ENCODE measurements at regions not wholly inside any gene's neighbourhood (a gene's known extent, or its start where the extent isn't known, plus 50 kb on each side); places are given as distances from the start of the nearest gene placed in this dataset.

DNA sequence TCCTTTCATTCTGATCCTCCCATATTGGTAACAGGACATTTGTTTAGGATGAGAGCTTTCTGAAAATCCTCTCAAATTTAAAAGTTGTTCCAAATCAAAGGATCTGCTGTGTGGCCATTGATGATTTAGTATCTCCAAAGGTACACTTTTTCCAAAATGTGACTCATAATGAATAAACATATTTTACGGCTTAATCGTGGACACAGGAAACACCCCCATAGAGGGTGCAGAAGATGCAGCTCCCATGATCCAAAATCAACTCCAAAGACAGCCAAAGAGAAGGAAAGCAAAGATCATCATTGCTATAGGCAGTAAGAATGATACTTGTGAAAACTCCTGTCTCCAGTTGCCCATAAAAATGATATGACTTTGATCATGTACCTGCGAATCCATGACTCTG lies 239.7 kb downstream of the PIK3R1 start:
- DNase-seq = no peak

- no peak for DNase-seq
These were observed 241.2 kb downstream of the PIK3R1 start for GRCh38 chr5:68456756-68457217.

DNA sequence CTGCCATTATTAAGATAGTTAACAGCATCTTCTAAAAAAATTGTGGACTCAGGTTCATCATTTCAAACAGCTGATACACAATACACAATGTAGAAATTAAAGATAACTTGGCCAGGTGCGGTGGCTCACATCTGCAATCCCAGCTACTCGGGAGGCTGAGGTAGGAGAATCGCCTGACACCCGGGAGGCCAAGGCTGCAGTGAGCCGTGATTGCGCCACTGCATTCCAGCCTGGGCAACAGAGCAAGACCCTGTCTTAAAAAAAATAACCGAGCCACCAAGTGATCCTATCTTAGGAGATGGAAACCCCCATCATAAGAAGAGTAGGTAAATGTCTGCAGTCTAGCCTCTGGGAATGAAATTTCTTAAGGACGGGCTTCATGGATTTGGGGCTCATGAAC lies 241.7 kb downstream of the PIK3R1 start:
- no peak for DNase-seq

DNA sequence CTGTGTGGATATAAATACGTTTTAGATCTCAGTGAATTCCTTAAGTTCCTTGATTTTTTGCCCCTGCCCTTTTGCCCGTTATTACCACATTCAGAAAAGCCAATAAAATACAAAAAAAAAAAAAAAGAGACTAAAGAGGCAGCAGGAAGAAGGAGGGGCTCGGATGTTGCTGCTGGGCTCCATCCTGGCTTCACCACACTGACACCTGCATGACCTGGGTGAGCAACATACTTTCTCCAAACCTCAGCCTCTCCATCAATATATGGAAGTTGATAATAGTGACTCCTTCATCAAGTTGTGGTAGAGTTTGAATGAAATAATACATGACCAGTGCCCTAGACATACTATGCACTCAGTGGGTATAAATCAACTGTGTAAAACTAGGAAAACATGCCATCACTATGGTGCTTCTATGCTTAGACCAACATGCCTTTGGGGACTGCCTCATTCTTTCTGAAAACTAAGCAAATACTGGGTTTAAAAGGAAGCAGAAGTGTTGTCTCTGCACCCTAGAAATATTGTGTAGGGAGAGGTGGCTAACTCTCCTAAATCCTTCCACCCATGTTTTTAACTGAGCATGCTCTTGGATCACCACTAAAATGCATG lies 243.0 kb downstream of the PIK3R1 start:
- peak in 2 of 6 experiments; percentile 8 to 22 for DNase-seq

DNA sequence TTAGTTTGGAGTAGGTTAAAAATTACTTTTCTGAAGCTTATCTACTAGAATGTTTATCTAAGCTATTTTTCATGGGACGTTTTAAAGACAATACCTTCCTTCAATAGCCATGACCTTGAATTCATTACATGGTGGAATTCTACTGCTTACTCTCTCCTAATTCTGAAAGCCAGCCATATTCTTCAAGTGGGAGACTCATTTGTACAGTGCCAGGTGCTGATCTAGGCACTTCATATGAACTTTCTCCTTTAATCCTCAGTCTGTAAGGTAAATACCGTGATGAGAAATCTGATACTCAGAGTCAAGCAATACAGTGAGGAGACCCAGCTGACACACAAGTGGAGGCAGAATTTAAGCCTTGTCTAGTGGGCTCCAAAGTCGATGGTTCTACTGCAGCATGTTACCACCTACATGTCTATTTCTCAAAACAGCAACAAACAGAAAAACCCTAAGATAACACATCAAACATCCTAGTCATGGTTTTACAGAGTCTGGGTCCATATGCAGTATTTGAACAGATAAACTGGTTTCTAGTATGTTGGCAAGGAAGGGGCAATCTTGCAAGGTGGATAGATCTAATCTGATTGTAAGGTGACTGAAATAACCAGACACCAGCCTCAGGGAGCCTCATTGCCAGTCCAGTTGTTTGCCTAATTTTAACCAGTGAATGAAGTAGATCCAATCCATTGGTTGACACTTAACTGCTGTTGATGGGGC lies 243.7 kb downstream of the PIK3R1 start:
- no peak for DNase-seq

GRCh38 chr5:68459810-68460139 lies 244.2 kb downstream of the PIK3R1 start:
- DNase-seq = no peak

- peak in 3 of 6 experiments; percentile 16 to 53 (median 41) for DNase-seq
These were observed 244.7 kb downstream of the PIK3R1 start for GRCh38 chr5:68460147-68460798.

DNA sequence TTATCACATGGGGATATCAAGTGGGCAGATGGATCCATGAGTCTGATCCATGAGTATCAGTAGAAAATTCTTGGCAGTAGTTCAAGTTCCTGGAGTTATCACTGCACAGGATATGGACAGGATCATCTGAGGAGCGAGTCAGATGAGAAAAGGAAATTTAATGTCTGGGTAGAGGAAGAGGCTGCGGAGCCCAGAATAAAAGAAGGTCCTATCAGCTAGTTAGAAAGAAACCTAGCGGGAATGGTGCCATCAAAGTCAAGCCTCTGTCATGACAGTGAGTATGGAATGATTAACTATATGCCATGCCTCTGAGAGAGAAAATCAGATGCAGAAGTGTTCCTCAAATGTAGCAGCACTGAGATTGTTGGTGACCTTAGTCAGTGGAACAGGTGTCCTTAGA lies 248.1 kb downstream of the PIK3R1 start:
- no peak for DNase-seq

DNA sequence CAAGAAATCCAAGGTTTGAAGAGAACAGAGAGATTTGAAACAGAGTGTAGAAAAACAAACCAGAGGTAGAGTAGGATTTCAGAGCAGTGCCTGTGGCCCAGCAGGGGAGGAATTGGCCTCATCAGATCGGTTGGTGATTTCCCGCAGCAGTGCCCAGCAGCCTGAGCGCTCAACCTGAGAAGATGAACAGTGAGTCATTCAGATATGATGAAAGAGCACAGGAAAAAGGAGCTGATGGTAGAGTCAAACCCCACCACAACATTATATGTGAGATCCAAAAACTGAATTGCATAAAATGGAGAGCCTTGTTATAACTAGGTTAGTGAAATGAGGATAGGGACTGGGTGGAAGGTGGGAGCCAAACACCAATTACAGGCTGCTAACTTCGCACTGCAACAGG lies 248.9 kb downstream of the PIK3R1 start:
- DNase-seq = no peak

GRCh38 chr5:68465133-68465532 lies 249.6 kb downstream of the PIK3R1 start:
- DNase-seq = no peak

DNA sequence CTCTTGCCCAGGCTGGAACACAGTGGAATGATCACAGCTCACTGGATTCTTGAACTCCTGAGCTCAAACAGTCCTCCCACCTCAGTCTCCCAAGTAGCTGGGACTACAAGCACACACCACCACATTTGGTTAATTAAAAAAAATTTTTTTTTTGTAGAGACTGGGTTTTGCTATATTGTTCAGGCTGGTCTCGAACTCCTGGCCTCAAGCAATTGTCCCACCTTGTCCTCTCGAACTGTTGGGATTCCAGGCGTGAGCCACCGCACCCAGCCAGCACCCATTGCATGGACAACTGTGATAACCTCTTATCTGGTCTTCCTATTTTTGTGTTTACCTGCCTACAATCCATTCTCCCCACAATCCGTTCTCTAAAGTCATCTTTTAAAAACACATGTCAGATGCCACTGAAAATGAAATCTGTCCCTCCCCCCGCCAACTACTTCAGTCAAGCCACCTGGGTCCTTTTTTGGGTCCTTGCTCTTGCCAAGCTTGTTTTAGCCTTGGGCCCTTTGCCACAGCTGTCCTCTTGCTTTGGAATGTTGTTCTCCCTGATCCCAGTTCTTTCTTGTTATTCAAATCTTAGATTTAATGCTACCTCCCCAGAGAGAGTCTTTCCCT lies 250.5 kb downstream of the PIK3R1 start:
- no peak for DNase-seq

DNA sequence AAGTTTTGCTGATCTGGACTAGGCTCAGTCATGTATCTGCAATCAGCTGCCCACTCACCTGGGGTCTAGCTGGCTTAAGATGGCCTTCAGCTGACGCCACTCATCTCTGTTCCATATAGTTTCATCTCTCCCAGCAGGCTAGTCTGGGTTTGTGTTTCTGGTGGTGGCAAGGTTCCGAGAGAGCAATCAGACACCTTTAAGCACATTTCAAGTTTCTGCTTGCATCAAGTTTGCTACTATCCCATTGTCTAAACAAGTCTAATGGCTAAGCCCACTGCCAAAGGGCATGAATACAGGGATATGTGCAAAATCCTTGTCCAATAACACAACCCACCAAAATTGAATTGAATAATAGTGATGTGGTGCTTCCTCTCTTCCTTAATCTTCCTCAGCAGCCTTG lies 251.7 kb downstream of the PIK3R1 start:
- DNase-seq = no peak

GRCh38 chr5:68467794-68468193 lies 252.2 kb downstream of the PIK3R1 start:
- DNase-seq = no peak

DNA sequence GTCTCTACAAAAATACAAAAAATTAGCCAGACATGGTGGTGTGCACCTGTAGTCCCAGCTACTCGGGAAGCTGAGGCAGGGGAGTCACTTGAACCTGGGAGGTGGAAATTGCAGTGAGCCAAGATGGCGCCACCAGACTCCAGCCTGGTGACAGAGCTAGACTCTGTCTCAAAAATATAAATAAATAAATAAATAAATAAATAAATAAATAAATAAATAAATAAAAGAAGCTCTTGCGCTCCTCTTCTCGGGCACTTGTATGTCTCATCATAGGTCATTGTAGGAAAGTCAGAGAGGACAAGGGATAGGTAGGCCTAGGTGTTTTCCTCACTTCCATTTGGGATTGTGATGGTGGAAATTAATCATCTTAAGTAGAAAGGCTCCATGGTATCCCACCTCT lies 252.8 kb downstream of the PIK3R1 start:
- DNase-seq = no peak

GRCh38 chr5:68475476-68475983 lies 260.0 kb downstream of the PIK3R1 start:
- DNase-seq = no peak

GRCh38 chr5:68476854-68477253 lies 261.3 kb downstream of the PIK3R1 start:
- DNase-seq = no peak

DNA sequence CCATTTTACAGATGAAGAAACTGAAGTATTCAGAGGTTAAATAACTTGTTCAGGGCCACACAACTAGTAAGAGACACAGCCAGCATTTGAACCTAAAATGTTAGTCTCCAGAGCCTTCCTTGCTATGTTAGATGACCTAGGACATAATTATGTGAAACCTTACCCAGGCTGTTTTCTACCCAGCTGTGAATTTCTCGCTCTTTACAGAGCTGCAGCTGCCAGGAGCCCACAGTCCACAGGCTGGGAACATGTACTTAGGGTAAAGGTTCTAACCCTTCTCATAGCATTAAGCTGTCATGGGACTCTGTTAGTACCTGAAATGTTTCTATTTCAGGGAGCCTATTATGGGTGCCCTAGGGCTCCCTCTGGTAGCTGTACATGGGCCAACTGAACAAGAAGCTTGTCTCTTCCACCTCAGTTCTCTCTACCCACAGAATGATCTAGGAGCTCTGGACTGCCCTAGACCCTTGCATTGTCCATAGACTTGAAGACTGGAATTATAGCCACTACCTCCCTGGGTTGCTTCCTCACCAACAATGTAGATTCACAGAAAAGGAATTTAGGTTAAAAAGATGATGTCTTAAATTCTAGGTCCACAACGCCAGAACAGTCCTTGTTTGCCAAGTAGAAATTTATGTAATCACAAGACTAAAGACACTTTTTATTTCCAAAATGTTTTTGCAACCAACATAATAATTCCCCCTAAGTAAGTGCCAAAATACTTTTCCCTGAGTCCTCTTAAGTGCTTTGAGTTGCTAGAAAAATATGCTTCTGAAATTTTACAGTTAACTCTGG lies 262.9 kb downstream of the PIK3R1 start:
- DNase-seq = no peak

- no peak for DNase-seq
These were observed 264.0 kb downstream of the PIK3R1 start for GRCh38 chr5:68479524-68479923.

- no peak for DNase-seq
These were observed 264.9 kb downstream of the PIK3R1 start for GRCh38 chr5:68480335-68480940.

GRCh38 chr5:68482199-68482598 lies 266.6 kb downstream of the PIK3R1 start:
- no peak for DNase-seq

- no peak for DNase-seq
These were observed 268.9 kb downstream of the PIK3R1 start for GRCh38 chr5:68484307-68485068.

DNA sequence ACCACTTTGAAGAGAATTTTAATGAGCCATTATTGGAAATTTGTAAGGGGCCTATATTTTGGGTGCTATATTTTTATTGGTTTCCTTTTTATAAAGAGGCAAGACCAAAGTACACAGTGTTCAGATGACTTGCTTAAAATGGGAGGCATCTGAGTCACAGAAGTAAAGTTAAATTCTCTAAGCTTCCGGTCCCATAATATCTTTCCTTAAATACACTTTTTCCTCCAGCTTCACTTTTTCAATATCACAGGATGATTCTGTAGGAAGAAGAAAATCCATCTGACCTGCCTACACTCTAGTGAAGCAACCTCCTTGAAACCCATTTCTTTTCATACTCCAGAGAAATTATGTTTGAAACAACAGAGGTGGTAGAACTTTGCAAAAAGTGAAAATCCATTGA lies 274.0 kb downstream of the PIK3R1 start:
- no peak for DNase-seq
